Activated CD8-positive, alpha-beta memory T cell treated with anti-CD3 and anti-CD28 coated beads, Interleukin-2, amount 10 ng/mL, durations not matched to agents 7 days and 5 days (primary cell): ENCODE measurements at regions not wholly inside any gene's neighbourhood (a gene's known extent, or its start where the extent isn't known, plus 50 kb on each side); places are given as distances from the start of the nearest gene placed in this dataset.
"Not testable (repeated sequence)": the region's sequence is repeated elsewhere in the genome, so short reads cannot be mapped to it uniquely, and the experiment has no call there.

ENCODE experiments used
- ATAC-seq: fragments of 150-1000 bp; cut with Tn5 transposase; one replicate; pipeline ENCODE4 v1.10.0; 2021; ENCODE audit warnings: moderate library complexity
- CTCF ChIA-PET: fragments of 350-600 bp; sonication (Branson Sonifier 250); formaldehyde crosslinking; loops from one replicate; lab custom pipeline; 2021; ENCODE audit warnings: antibody characterized with exemption; lab: Charles Lee
- DNase-seq: peaks from one replicate; pipeline ENCODE4 v3.0.0-alpha.2; 2020
- H3K27ac Mint-ChIP-seq: one replicate; pipeline ENCODE4 v1.8.0; 2021; ENCODE audit warnings: mild to moderate bottlenecking, mixed read lengths
- H3K27me3 Mint-ChIP-seq: one replicate; pipeline ENCODE4 v1.8.0; 2021; ENCODE audit warnings: mixed read lengths
- H3K36me3 Mint-ChIP-seq: one replicate; pipeline ENCODE4 v1.8.0; 2021; ENCODE audit warnings: mild to moderate bottlenecking, mixed read lengths
- H3K4me1 Mint-ChIP-seq: one replicate; pipeline ENCODE4 v1.8.0; 2021; ENCODE audit warnings: mixed read lengths
- H3K4me3 Mint-ChIP-seq: one replicate; pipeline ENCODE4 v1.8.0; 2021; ENCODE audit warnings: mild to moderate bottlenecking, moderate library complexity, mixed read lengths
- H3K9me3 Mint-ChIP-seq: one replicate; pipeline ENCODE4 v1.8.0; 2022; ENCODE audit warnings: low read depth, mixed read lengths

- Mint-ChIP-seq H3K36me3 (no peaks in the 10 kb centered on the region), H3K27me3 (peaks cover 39% of the 10 kb centered on the region), H3K4me3 (no peak overlapping the region), H3K4me1 (peaks cover 6% of the 10 kb centered on the region), H3K27ac (no peak overlapping the region), H3K9me3 (no peaks in the 10 kb centered on the region)
- no peak for DNase-seq
- CTCF ChIA-PET, result interaction anchor here (0.8 to 2.5 kb wide), 4 partner anchors 13 to 167 kb away, joined by 3 to 13 read pairs (median 4); no protein-coding TSS in a partner anchor
- ATAC-seq, result no peak
Measured at GRCh38 chr15:83380059-83380458, 67.1 kb upstream of the SH3GL3 start.

GRCh38 chr15:83380682-83381081, 66.5 kb upstream of the SH3GL3 start:
- H3K36me3 Mint-ChIP-seq, result no peaks in the 10 kb centered on the region
- no peaks in the 10 kb centered on the region for H3K9me3 Mint-ChIP-seq
- H3K27me3 Mint-ChIP-seq, result peaks cover 34% of the 10 kb centered on the region
- H3K27ac Mint-ChIP-seq, result no peak overlapping the region
- ATAC-seq (peak; percentile 72), DNase-seq (peak; percentile 71)
- H3K4me1 Mint-ChIP-seq, result peaks cover 6% of the 10 kb centered on the region
- CTCF ChIA-PET, result interaction anchor here (0.8 to 2.5 kb wide), 4 partner anchors 14 to 167 kb away, joined by 3 to 13 read pairs (median 4); no protein-coding TSS in a partner anchor
- H3K4me3 Mint-ChIP-seq, result no peak overlapping the region

DNA sequence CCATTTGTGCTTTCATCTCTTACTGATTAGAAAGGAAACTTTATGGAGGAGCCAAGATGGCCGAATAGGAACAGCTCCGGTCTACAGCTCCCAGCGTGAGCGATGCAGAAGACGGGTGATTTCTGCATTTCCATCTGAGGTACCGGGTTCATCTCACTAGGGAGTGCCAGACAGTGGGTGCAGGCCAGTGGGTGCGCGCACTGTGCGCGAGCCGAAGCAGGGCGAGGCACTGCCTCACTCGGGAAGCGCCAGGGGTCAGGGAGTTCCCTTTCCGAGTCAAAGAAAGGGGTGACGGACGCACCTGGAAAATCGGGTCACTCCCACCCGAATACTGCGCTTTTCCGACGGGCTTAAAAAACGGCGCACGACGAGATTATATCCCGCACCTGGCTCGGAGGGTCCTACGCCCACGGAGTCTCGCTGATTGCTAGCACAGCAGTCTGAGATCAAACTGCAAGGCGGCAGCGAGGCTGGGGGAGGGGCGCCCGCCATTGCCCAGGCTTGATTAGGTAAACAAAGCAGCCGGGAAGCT, 63.5 kb upstream of the SH3GL3 start:
- DNase-seq, H3K36me3 Mint-ChIP-seq, ATAC-seq, H3K4me1 Mint-ChIP-seq, CTCF ChIA-PET, H3K4me3 Mint-ChIP-seq, H3K27ac Mint-ChIP-seq, H3K9me3 Mint-ChIP-seq: not testable (repeated sequence)
- H3K27me3 Mint-ChIP-seq, result peaks cover 17% of the 10 kb centered on the region

- no peak overlapping the region for H3K4me3 Mint-ChIP-seq
- DNase-seq, result no peak
- H3K27ac Mint-ChIP-seq, result no peak overlapping the region
- no peaks in the 10 kb centered on the region for H3K9me3 Mint-ChIP-seq
- no peaks in the 10 kb centered on the region for H3K36me3 Mint-ChIP-seq
- no peaks in the 10 kb centered on the region for H3K4me1 Mint-ChIP-seq
- CTCF ChIA-PET, result no interaction called here
- ATAC-seq, result no peak
- no peaks in the 10 kb centered on the region for H3K27me3 Mint-ChIP-seq
Measured at GRCh38 chr15:83396101-83396500, 51.0 kb upstream of the SH3GL3 start.
